Loucy (cell line): ENCODE measurements at regions not wholly inside any gene's neighbourhood (a gene's known extent, or its start where the extent isn't known, plus 50 kb on each side); places are given as distances from the start of the nearest gene placed in this dataset.

Experiments
- H2AFZ ChIP-seq: fragments of 200-600 bp; sonication (generic); 2 replicates; pipeline ENCODE4 v1.6.0; 2016; ENCODE audit warnings: antibody characterized with exemption, mild to moderate bottlenecking, low read length, moderate library complexity
- H3F3A ChIP-seq: fragments of 200-600 bp; 2 replicates; pipeline ENCODE4 v1.6.0; 2016; ENCODE audit warnings: antibody characterized with exemption, low read depth, mild to moderate bottlenecking
- H3K27me3 ChIP-seq: fragments of 200-600 bp; sonication (generic); 2 replicates; pipeline ENCODE4 v1.6.1; 2014; ENCODE audit warnings: low read length, mild to moderate bottlenecking; ENCODE audit not compliant: insufficient read depth, poor library complexity, severe bottlenecking
- H3K36me3 ChIP-seq: fragments of 200-600 bp; sonication (generic); 2 replicates; pipeline ENCODE4 v1.6.1; 2016; ENCODE audit warnings: low read length; ENCODE audit not compliant: insufficient read depth
- H3K4me1 ChIP-seq: fragments of 200-600 bp; sonication (generic); 2 replicates; pipeline ENCODE4 v1.5.1; 2014; ENCODE audit warnings: low read length, mild to moderate bottlenecking; ENCODE audit not compliant: insufficient read depth, poor library complexity, severe bottlenecking
- H3K4me2 ChIP-seq: fragments of 200-600 bp; sonication (generic); 2 replicates; pipeline ENCODE4 v1.6.0; 2014; ENCODE audit warnings: antibody characterized with exemption, low read length, low read depth, mild to moderate bottlenecking; ENCODE audit not compliant: poor library complexity, severe bottlenecking
- H3K4me3 ChIP-seq: fragments of 200-600 bp; sonication (generic); 2 replicates; pipeline ENCODE4 v1.5.1; 2014; ENCODE audit warnings: low read length, mild to moderate bottlenecking, mixed read lengths; ENCODE audit not compliant: poor library complexity, severe bottlenecking
- H3K79me2 ChIP-seq: fragments of 200-600 bp; sonication (generic); 2 replicates; pipeline ENCODE4 v1.6.1; 2014; ENCODE audit warnings: low read length; ENCODE audit not compliant: insufficient read depth
- H3K9ac ChIP-seq: fragments of 200-600 bp; sonication (generic); 2 replicates; pipeline ENCODE4 v1.6.0; 2014; ENCODE audit warnings: mild to moderate bottlenecking, low read depth, low read length, moderate library complexity; ENCODE audit not compliant: poor library complexity, severe bottlenecking
- H3K9me2 ChIP-seq: fragments of 200-600 bp; sonication (generic); replicated peaks from 2 replicates; pipeline ENCODE4 v1.6.1; 2016; ENCODE audit warnings: low read depth, low read length, mixed read lengths
- H3K9me3 ChIP-seq: fragments of 200-600 bp; sonication (generic); 2 replicates; pipeline ENCODE4 v1.6.1; 2014; ENCODE audit warnings: mild to moderate bottlenecking, antibody characterized with exemption, low read length, low read depth; ENCODE audit not compliant: insufficient read depth
- H4K20me1 ChIP-seq: fragments of 200-600 bp; sonication (generic); 2 replicates; pipeline ENCODE4 v1.6.0; 2014; ENCODE audit warnings: antibody characterized with exemption, low read length, mild to moderate bottlenecking; ENCODE audit not compliant: insufficient read depth, poor library complexity, severe bottlenecking
- CTCF ChIP-seq: fragments of 200-600 bp; sonication (generic); conservative IDR thresholded peaks from 2 replicates; pipeline ENCODE4 v1.5.1; 2014; ENCODE audit warnings: mild to moderate bottlenecking, antibody characterized with exemption, low read length
- EZH2phosphoT487 ChIP-seq: fragments of 200-600 bp; IDR thresholded peaks from 2 replicates; pipeline ENCODE4 v1.6.1; 2018; ENCODE audit warnings: antibody characterized with exemption, mild to moderate bottlenecking, moderate library complexity, borderline replicate concordance

- Histone ChIP-seq H3K4me1 (no peaks in the 10 kb centered on the region), H3K4me2 (no peak overlapping the region), H3K9me2 (no peaks in the 10 kb centered on the region), H3F3A (no peaks in the 10 kb centered on the region), H3K9ac (no peak overlapping the region), H3K27me3 (no peaks in the 10 kb centered on the region), H3K79me2 (no peaks in the 10 kb centered on the region), H3K36me3 (no peaks in the 10 kb centered on the region), H2AFZ (no peak overlapping the region), H3K9me3 (peaks cover 7% of the 10 kb centered on the region), H3K4me3 (no peak overlapping the region), H4K20me1 (no peaks in the 10 kb centered on the region)
- TF ChIP-seq CTCF (no peak), EZH2phosphoT487 (no peak)
These were observed 351.2 kb upstream of the ATP10A start for GRCh38 chr15:26214290-26214689.

GRCh38 chr15:26213427-26213826, 350.3 kb upstream of the ATP10A start:
- no peaks in the 10 kb centered on the region for H3K27me3 ChIP-seq
- no peaks in the 10 kb centered on the region for H3K4me1 ChIP-seq
- peaks cover 7% of the 10 kb centered on the region for H3K9me3 ChIP-seq
- H3K9me2 ChIP-seq: no peaks in the 10 kb centered on the region
- no peak overlapping the region for H3K4me3 ChIP-seq
- no peak overlapping the region for H3K4me2 ChIP-seq
- H2AFZ ChIP-seq: no peak overlapping the region
- H3K79me2 ChIP-seq: no peaks in the 10 kb centered on the region
- TF ChIP-seq EZH2phosphoT487: no peak
- no peak for TF ChIP-seq CTCF
- H4K20me1 ChIP-seq: no peaks in the 10 kb centered on the region
- H3K36me3 ChIP-seq: no peaks in the 10 kb centered on the region
- no peak overlapping the region for H3K9ac ChIP-seq
- no peaks in the 10 kb centered on the region for H3F3A ChIP-seq

DNA sequence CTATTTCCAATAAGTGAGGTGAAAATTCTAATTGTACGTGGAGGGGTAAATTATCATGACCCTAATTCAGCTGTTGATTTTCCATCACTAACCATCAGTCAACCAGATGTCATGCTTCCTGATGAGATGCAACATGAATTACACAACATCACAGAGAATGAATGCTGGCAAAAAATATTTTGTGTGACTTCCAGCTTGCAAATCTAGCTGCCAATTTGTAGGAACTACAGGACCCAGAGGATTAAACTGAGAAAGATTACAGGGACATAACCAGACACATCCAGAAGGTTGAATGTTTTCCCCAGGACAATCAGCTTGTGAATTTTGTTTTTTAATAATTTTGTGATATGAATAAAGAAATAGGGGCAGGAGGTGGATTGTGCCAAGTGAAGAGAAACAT, 349.0 kb upstream of the ATP10A start:
- Histone ChIP-seq H3F3A (no peaks in the 10 kb centered on the region), H3K27me3 (no peaks in the 10 kb centered on the region), H3K4me3 (no peak overlapping the region), H3K4me2 (no peak overlapping the region), H3K9ac (no peak overlapping the region), H3K4me1 (no peaks in the 10 kb centered on the region), H3K9me3 (peaks cover 4% of the 10 kb centered on the region), H3K36me3 (no peaks in the 10 kb centered on the region), H3K9me2 (no peaks in the 10 kb centered on the region), H2AFZ (no peak overlapping the region), H3K79me2 (no peaks in the 10 kb centered on the region), H4K20me1 (no peaks in the 10 kb centered on the region)
- TF ChIP-seq CTCF (no peak), EZH2phosphoT487 (no peak)
